RWPE1 (cell line): ENCODE measurements at regions not wholly inside any gene's neighbourhood (a gene's known extent, or its start where the extent isn't known, plus 50 kb on each side); places are given as distances from the start of the nearest gene placed in this dataset.

Experiments
- CTCF ChIA-PET: fragments of 350-600 bp; sonication (Branson Sonifier 250); formaldehyde crosslinking; extraction: SDS; loops from one replicate; lab custom pipeline; 2021; lab: Yijun Ruan, JAX
- POLR2A ChIA-PET: fragments of 400-600 bp; formaldehyde crosslinking; extraction: SDS; loops from one replicate; lab custom pipeline; 2020; ENCODE audit warnings: antibody characterized with exemption; ENCODE audit not compliant: low non-redundant PET; lab: Yijun Ruan, JAX
- DNase-seq: peaks from one replicate; pipeline ENCODE4 v3.0.0; 2012; ENCODE audit warnings: low spot score
- H3K27ac ChIP-seq: fragments of 450-650 bp; 2 replicates; pipeline ENCODE4 v1.5.1; 2017
- CTCF ChIP-seq: fragments of 450-650 bp; conservative IDR thresholded peaks from 2 replicates; pipeline ENCODE4 v1.5.1; 2017; ENCODE audit warnings: low read depth, mild to moderate bottlenecking

- H3K27ac ChIP-seq = no peak overlapping the region
- DNase-seq = no peak
- ChIA-PET POLR2A (no interaction called here), CTCF (no interaction called here)
- no peak for TF ChIP-seq CTCF
Measured at GRCh38 chr4:32436816-32437215, 1716.6 kb downstream of the PCDH7 start.

- DNase-seq = no peak
- TF ChIP-seq CTCF = no peak
- POLR2A ChIA-PET = no interaction called here
- CTCF ChIA-PET = no interaction called here
- H3K27ac ChIP-seq = no peak overlapping the region
Measured at GRCh38 chr4:32440391-32440790, 1720.2 kb downstream of the PCDH7 start.

GRCh38 chr4:32454482-32454881 is 1734.3 kb downstream of the PCDH7 start:
- ChIA-PET POLR2A (no interaction called here), CTCF (no interaction called here)
- no peak overlapping the region for H3K27ac ChIP-seq
- no peak for TF ChIP-seq CTCF
- DNase-seq = no peak

- ChIA-PET POLR2A (no interaction called here), CTCF (no interaction called here)
- no peak overlapping the region for H3K27ac ChIP-seq
- TF ChIP-seq CTCF = no peak
- DNase-seq = no peak
Measured at GRCh38 chr4:32455231-32455630, 1735.1 kb downstream of the PCDH7 start.

GRCh38 chr4:32460972-32461371 is 1740.8 kb downstream of the PCDH7 start:
- ChIA-PET POLR2A (no interaction called here), CTCF (no interaction called here)
- no peak overlapping the region for H3K27ac ChIP-seq
- DNase-seq = no peak
- TF ChIP-seq CTCF = no peak

GRCh38 chr4:32462944-32463343 is 1742.8 kb downstream of the PCDH7 start:
- peak; percentile 26 for TF ChIP-seq CTCF
- peak; percentile 2 for DNase-seq
- ChIA-PET CTCF (no interaction called here), POLR2A (no interaction called here)
- no peak overlapping the region for H3K27ac ChIP-seq
